ENCODE measurements at regions not wholly inside any gene's neighbourhood (a gene's known extent, or its start where the extent isn't known, plus 50 kb on each side); places are given as distances from the start of the nearest gene placed in this dataset.

DNA sequence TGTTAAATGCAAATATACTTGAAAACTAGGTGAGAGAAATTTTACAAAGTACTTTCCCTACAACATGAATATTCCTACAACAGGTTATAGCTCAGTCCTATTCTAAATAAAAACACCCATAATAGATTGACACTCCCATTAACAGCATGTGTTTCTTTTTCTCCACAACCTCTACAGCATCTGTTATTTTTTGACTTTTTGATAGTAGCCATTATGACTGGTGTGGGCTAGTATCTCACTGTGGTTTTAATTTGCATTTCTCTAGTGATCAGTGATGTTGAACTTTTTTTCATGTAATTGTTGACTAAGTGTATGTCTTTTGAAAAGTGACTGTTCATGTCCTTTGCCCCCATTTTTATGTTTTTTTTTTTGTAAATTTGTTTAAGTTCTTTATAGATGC is 1506.1 kb upstream of the CDH9 start:
- no peak for DNase-seq

DNA sequence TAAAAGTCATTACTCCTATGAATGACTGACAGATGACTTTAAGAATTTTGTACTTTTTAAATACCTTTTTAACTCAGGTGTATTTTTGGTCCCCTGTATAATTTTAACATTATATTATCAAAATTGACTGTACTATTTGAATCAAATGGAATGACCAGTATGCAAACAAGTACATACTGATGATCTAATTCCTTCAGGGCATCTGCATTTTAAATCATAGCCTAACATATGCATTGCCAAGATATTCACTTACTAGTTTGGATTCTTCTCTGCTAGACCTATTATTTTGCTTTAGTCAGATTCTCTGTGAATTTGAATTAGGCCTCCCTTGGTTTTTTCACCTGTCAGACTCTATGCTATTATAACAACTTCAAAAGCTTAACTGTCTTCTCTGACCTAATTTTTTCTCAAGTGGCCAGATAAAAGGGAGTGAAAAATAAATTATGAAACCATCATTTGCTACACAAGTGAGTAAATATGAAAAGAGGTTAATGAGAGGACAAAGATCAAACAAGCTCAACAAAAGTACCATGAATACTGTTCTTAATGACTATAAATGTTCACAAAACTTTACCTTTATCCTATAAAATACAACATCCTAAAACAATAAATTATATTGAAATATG is 1505.2 kb upstream of the CDH9 start:
- no peak for DNase-seq

GRCh38 chr5:28542987-28543386 is 1504.6 kb upstream of the CDH9 start:
- DNase-seq = no peak

- DNase-seq = no peak
Observed at GRCh38 chr5:28523888-28524635, 1485.7 kb upstream of the CDH9 start.

DNA sequence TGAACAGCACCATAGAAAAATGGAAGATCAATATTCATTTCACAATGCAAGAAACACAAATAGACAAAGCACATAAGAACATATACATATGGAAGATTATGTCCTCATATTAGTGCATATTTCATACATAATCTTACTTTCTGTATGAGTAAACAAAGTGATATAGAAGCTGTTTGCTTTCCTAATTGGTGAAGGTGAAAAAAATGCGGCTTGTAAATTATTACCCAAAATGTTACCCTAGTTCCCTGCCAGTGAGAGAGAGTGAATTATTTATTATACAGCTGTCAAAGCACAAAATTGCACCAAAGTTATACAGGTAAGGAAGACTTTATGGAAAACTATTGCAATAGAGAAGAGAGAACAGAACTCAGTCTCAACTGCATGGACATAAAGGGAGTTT is 1485.0 kb upstream of the CDH9 start:
- no peak for DNase-seq

DNA sequence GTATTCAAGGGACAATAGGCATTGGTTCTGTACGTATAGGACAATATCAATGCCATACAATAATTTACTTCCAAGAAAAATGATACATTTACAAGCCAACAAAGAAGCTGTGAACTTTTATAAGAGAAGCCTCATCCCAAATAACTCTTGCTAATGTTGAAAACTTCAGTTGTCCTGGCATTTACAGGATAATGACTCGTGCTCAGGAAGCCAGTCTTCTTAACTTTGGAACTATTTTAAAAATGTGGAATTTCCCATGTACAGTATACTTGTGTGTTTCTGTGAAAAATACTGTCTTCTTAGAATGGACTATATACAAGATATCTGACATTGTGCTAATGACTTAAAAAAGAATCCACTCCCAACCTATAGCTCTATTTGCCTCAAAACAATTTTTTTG is 1479.3 kb upstream of the CDH9 start:
- no peak for DNase-seq

DNA sequence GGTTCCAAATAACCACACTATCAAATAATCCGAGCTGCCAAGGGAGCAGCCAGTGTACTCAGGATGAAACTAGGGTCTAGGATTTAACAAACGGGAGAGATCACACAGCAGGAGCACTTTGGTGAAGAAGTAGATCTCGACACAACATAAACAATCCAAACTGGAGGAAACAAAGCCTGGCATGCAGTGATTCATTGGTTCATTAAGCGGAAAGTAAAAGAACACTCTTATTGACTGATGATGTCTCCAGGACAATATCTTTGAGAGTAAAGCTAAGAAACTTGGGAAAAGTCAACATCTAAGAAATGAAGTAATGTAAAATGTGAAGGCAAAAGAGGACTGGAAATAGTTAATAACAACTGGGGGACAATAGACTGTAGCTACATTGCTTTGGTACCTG is 1478.3 kb upstream of the CDH9 start:
- no peak for DNase-seq

- no peak for DNase-seq
Observed at GRCh38 chr5:28512648-28513047, 1474.3 kb upstream of the CDH9 start.

DNA sequence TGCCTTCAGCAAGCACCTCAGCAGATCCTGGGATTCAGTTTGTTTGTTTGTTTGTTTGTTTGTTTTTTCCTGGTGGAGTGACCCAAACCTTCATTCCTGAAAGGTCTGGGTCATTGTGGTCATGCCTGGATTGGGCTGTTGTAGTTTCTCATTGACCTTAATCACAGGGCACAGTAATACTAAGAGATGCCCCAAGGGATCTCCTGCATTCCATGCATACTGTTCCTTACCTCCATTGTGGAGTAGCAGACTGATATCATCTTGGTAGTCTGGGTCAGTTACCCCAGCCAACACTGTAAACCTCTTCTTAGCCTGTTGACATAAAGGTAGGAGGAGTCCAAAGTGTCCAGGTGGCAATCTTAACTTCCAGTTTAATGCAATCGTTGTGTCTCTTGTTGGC is 1466.7 kb upstream of the CDH9 start:
- no peak for DNase-seq

GRCh38 chr5:28500511-28500910 is 1462.1 kb upstream of the CDH9 start:
- no peak for DNase-seq

GRCh38 chr5:28499766-28500290 is 1461.4 kb upstream of the CDH9 start:
- DNase-seq = no peak

GRCh38 chr5:28495876-28496275 is 1457.5 kb upstream of the CDH9 start:
- DNase-seq = no peak

DNA sequence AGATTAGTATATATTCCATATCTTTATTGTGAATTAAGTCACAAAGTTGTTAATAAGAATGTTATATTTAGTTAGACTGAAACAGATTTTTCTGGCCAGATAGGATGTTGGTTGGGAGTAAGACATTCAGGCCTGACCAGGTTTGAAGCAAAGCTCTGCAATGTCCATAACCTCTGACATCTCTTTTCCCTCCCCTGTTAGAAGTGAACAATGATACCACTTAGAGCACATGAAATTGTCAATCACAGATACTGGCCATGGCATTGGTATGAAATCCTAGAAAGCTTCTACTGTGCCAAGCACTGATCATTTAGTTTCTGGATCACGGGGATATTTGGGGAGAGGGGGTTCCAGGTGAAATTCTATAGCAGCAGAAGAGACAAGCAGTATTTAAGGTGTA is 1455.1 kb upstream of the CDH9 start:
- no peak for DNase-seq

DNA sequence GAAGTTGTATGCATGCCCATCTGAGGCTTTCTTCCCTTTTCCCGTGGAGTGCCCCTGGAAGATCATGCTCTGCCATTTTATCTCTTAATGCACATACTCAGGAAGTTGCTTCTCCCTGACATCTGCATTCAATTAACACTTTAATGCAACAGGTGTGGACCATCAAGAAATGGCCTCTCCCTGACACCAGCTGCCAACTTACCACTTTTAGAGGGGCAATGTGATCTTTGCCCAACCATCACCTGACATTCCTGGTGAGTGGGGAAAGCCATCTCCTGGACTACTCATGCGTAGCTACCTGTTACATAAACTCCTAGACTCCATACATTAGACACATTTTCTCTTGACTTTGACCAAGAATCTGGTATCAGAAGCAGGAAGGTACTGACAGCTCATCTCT is 1450.4 kb upstream of the CDH9 start:
- no peak for DNase-seq

DNA sequence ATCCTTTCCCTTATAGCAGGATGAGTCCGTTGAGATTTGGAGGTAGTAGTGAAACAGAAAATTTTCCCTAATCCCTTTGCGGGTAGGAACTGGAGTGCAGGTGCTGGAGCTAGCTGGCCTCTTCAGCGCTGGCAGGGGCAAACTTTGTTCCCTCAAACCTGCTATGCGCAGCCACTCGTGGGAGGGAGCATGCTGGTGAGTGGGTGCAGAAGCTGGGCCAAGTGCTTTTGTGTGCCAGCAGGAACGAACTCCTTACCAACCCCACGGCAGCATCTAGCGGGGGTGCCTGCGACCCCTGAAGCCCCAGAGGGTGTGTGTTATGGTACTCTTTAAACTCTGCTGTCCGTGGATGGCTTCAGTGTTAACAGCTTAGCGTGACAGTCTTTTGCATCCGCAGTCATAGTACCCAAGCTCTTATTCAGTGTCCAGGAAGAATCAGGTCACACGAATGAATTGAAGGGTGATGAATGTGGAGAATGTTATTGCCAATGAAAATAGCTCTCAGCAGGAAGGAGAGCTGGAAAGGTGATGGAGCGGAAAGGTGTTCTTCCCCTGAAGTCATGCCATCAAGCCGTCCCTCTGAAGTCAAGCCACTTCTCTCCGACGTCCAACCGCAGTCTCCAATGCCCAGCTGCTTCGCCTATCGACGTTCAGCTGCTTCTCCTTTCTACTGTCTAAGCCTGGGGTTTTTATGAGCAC is 1445.1 kb upstream of the CDH9 start:
- no peak for DNase-seq

DNA sequence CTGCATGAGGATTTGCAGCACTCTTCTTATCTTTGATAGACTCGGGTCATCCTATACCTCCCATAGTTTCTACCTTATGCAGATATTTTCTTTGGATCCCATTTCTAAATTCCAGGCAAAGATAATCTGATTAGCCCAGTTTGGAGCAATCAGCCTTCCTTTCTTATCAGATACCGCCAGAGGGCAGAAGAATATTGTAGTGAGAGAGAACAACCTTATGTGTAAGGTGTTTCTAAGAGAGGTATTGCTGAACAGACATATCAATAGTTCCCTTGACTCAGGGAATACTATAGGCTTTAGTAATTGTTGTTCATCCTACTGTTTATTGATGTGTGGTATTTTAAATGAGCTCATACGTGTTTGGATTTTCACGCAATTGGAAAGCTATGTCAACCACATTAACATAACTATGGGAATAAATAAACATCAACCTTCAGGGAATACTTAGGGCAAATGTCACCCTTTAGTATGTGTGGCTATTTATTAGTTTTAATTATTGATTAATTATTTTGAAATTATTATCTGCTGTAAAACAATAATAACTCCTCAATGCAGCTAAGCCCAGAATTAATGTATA is 1435.2 kb upstream of the CDH9 start:
- no peak for DNase-seq

- DNase-seq = no peak
Observed at GRCh38 chr5:28468166-28468565, 1429.8 kb upstream of the CDH9 start.

DNA sequence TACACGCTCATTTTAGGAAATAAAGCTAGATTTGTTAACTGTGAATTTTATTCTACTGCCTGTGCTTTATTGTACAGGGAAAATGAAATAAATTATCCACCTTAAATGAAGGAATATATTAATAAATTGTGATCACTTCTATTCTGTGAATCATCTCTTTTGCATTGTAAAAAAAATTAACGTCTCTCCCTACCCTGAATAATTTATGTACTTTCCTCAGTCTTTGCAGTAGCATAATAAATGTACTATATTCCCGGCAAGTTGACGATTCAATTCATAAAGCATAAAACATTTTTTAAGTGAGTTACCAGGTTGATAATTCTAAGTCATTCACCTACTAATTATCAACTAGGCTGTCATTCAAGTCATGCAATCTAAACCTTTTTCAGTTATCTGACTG is 1425.3 kb upstream of the CDH9 start:
- DNase-seq = no peak

DNA sequence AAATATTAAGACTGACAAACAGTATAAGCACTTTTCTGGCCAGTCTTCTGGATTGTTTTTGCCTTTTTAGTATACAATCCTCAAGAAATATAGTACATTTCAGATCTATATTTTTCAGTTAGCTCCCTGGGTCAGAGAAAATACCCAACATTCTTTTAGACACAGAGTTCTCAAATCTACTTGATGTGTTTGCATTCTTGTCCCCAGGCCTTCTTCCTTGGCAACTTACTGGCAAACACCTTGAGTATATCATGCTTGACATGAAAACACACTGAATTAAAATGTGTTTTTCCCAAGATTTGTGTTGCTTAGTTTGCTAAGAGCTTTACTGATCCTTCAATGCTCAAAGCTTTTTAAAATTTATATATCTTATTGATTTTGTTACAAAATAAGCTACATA is 1413.1 kb upstream of the CDH9 start:
- no peak for DNase-seq

GRCh38 chr5:28450997-28451396 is 1412.6 kb upstream of the CDH9 start:
- DNase-seq = no peak

DNA sequence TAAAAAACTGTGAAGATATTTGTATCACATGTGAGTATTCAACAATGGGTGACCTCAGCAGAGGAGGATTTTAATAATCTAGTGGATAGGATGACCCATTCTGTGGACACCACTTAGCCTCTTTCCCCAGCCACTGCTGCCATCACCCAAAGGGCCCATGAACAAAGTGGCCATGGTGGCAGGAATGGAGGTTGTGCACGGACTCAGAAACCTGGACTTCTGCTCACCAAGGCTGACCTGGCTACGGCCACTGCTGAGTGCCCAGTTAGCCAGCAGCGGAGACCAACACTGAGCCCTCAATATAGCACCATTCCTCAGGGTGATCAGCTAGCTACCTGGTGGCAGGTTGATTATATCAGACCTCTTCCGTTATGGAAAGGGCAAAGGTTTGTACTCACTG is 1410.4 kb upstream of the CDH9 start:
- no peak for DNase-seq

- DNase-seq = no peak
Observed at GRCh38 chr5:28430565-28431178, 1392.3 kb upstream of the CDH9 start.

GRCh38 chr5:28421141-28421540 is 1382.8 kb upstream of the CDH9 start:
- DNase-seq = no peak

All from CD4-positive, alpha-beta T cell treated with Interleukin-17A for 1 hour (primary cell).